ENCODE measurements at regions not wholly inside any gene's neighbourhood (a gene's known extent, or its start where the extent isn't known, plus 50 kb on each side); places are given as distances from the start of the nearest gene placed in this dataset.

DNA sequence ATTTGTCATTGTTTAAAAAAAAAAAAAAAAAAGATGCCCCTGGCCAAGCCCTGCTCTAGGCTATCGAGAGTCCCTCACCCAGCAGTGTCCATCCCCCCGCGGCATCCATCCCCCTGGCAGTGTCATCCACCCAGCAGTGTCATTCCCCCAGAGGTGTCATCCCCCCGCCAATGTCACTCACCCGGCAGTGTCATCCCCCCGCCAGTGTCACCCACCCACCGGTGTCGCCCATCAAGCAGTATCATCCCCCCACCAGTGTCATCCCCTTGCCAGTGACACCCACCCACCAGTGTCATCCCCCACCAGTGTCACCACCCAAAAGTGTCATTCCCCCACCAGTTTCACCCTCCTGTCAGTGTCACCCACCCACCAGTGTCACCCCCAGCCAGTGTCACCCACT is 99.3 kb upstream of the PRR20G start:
- DNase-seq (ENCODE audit: low read depth), result no peak
- no peak overlapping the region for H3K4me3 ChIP-seq (ENCODE audit: low read depth, low read length)
- no peak for TF ChIP-seq CTCF (IDR thresholded peaks at IDR 0.05; ENCODE audit: control insufficient read depth, extremely low read depth, insufficient read depth)

- H3K4me3 ChIP-seq (ENCODE audit: low read depth, low read length), result no peak overlapping the region
- no peak for DNase-seq (ENCODE audit: low read depth)
- TF ChIP-seq CTCF (IDR thresholded peaks at IDR 0.05; ENCODE audit: control insufficient read depth, extremely low read depth, insufficient read depth), result no peak
Measured at GRCh38 chr3:127386490-127386889, 98.6 kb upstream of the PRR20G start.

- H3K4me3 ChIP-seq (ENCODE audit: low read depth, low read length), result no peak overlapping the region
- no peak for TF ChIP-seq CTCF (IDR thresholded peaks at IDR 0.05; ENCODE audit: control insufficient read depth, extremely low read depth, insufficient read depth)
- no peak for DNase-seq (ENCODE audit: low read depth)
Measured at GRCh38 chr3:127385540-127385870, 97.7 kb upstream of the PRR20G start.

DNA sequence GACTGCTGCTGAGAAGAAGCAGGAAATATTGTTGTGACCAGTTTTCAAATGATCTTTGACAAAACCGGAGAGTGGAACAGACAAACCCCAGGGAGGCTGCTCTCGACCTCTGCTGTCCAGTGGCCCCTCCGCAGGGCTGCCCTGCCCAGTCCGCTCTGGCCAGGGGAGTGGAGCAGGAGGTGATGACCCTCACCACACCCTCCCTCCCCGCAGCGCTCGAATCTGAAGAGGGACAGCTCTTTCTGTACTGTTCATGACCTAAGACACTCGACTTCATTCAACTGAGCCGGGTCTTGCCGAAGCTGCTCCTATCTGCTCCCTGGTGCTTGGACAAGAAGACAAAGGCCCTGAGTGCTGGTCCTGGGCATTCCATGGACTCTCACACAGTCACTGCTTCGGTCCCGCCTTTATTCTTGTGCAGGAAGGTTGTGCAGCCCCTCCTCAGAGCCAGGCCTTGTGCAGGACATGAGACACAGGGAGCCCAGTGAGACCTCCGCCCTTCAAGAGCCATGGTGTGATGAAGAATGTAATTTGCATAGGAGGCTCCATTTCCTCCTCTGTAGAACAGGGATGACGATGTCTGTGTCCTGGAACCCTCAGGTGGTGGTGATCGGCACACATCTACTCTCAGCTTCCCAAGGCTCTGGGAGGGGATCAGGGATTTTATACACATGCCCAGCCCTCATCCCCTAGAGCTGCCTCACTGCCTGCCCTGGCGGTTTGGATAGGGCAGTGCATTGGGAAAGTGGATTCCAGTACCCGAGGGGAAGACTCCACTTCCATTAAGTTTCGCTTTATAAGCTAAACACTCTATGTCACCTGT is 97.1 kb upstream of the PRR20G start:
- DNase-seq (ENCODE audit: low read depth), result no peak
- no peak overlapping the region for H3K4me3 ChIP-seq (ENCODE audit: low read depth, low read length)
- TF ChIP-seq CTCF (IDR thresholded peaks at IDR 0.05; ENCODE audit: control insufficient read depth, extremely low read depth, insufficient read depth), result no peak

- no peak overlapping the region for H3K4me3 ChIP-seq (ENCODE audit: low read depth, low read length)
- DNase-seq (ENCODE audit: low read depth), result no peak
- no peak for TF ChIP-seq CTCF (IDR thresholded peaks at IDR 0.05; ENCODE audit: control insufficient read depth, extremely low read depth, insufficient read depth)
Measured at GRCh38 chr3:127383656-127384179, 95.9 kb upstream of the PRR20G start.

DNA sequence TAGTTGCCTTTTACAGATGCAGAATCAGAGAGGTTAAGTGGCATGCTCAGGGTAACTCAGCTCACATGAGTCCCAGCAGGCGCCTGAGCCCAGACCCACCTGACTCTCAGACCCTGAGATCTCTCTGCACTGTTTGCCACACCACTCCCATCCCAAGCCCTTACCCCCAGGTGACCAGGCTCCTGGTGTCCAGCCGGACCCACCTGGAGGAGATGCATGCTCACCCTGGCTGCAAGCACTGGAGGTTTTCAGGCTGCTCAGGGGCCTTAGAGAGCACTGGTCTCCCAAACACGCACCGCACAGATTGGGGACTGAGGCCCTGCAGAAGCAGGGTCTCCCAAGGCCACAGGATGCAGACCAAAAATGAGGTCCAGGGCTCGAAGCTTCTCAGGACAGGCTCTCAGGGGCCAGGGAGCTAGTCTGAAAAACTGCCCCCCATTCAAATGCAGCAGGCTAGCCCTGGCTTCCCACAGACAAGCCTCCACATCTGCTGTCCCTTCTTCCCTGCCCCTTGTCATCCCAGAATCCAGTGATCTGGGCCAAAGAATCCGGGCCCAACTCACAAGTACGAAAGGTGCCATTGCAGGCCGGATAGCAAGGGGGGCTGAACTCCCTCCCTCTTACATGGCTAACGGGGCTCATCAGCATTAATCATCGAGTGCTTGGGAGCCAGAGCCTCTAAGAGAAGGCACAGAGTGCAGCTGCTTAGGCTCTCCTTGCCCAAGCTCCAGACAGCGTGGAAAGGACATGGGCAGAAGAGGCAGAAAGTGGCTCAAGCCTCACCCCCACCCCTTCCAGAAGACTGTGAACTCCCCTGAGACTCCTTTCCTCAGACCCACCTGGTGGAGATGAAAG is 90.2 kb upstream of the PRR20G start:
- DNase-seq (ENCODE audit: low read depth), result no peak
- no peak overlapping the region for H3K4me3 ChIP-seq (ENCODE audit: low read depth, low read length)
- TF ChIP-seq CTCF (IDR thresholded peaks at IDR 0.05; ENCODE audit: control insufficient read depth, extremely low read depth, insufficient read depth), result no peak
